Thyroid gland (tissue), 4 donors: ENCODE measurements at regions not wholly inside any gene's neighbourhood (a gene's known extent, or its start where the extent isn't known, plus 50 kb on each side); places are given as distances from the start of the nearest gene placed in this dataset.

Source experiments
- CTCF ChIP-seq, 6 experiments: fragments of 200-600 bp in 3 of 6; fragments of 450-650 bp in 3 of 6; sonication (generic) in 3 of 6; IDR thresholded peaks; one replicate each; pipeline ENCODE4 v1.5.1; 2016 to 2019; ENCODE audit warnings: antibody characterized with exemption in 6 of 6, mild to moderate bottlenecking in 2 of 6, inconsistent platforms in 1 of 6, moderate library complexity in 1 of 6
- POLR2A ChIP-seq, 2 donors: fragments of 450-650 bp; IDR thresholded peaks; one replicate each; pipeline ENCODE4 v1.6.1; 2017; ENCODE audit warnings: antibody characterized with exemption in 2 of 2, mild to moderate bottlenecking in 2 of 2, moderate library complexity in 1 of 2

DNA sequence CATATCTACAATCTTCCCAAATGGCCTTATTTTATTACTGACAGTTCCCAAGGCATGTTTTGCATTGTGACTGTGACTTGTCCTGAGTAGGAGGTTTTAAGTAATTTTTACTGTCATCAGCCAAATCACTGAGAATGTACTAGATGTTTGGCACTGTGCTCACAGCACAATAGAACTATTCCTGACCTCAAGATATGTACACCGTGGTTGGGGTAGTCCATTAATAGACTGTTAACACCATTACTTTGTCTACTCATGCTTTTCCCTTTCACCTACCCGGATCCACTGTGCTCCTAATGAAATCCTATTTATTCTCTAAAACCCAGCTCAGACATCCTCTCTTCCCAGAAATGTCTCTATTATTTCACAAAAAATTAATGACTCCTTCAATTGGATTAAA is 168.7 kb upstream of the TENM4 start:
- TF ChIP-seq CTCF (IDR thresholded peaks at IDR 0.05), result no peak
- no peak for TF ChIP-seq POLR2A (IDR thresholded peaks at IDR 0.05)
